Tibial nerve (tissue), 4 donors: ENCODE measurements at regions not wholly inside any gene's neighbourhood (a gene's known extent, or its start where the extent isn't known, plus 50 kb on each side); places are given as distances from the start of the nearest gene placed in this dataset.

ENCODE experiments used
- CTCF ChIP-seq, 5 experiments: fragments of 200-600 bp in 3 of 5; fragments of 450-650 bp in 2 of 5; sonication (generic) in 3 of 5; IDR thresholded peaks; one replicate each; pipeline ENCODE4 v1.5.1; 2016 to 2019; ENCODE audit warnings: antibody characterized with exemption in 5 of 5, mild to moderate bottlenecking in 3 of 5, moderate library complexity in 2 of 5
- EP300 ChIP-seq, 2 donors: sonication (generic); formaldehyde crosslinking; IDR thresholded peaks; one replicate each; pipeline ENCODE4 v1.6.1; 2017; ENCODE audit warnings: antibody characterized with exemption in 2 of 2, mild to moderate bottlenecking in 1 of 2

- TF ChIP-seq CTCF (IDR thresholded peaks at IDR 0.05) (no peak), EP300 (IDR thresholded peaks at IDR 0.05) (no peak)
Measured at GRCh38 chr2:194495046-194495445, 1162.0 kb upstream of the SLC39A10 start.
